ENCODE measurements at regions not wholly inside any gene's neighbourhood (a gene's known extent, or its start where the extent isn't known, plus 50 kb on each side); places are given as distances from the start of the nearest gene placed in this dataset.

- TF ChIP-seq, protein P1, sequence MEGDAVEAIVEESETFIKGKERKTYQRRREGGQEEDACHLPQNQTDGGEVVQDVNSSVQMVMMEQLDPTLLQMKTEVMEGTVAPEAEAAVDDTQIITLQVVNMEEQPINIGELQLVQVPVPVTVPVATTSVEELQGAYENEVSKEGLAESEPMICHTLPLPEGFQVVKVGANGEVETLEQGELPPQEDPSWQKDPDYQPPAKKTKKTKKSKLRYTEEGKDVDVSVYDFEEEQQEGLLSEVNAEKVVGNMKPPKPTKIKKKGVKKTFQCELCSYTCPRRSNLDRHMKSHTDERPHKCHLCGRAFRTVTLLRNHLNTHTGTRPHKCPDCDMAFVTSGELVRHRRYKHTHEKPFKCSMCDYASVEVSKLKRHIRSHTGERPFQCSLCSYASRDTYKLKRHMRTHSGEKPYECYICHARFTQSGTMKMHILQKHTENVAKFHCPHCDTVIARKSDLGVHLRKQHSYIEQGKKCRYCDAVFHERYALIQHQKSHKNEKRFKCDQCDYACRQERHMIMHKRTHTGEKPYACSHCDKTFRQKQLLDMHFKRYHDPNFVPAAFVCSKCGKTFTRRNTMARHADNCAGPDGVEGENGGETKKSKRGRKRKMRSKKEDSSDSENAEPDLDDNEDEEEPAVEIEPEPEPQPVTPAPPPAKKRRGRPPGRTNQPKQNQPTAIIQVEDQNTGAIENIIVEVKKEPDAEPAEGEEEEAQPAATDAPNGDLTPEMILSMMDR (IDR thresholded peaks at IDR 0.05; ENCODE audit: low read depth, low read length) = no peak
- no peak for DNase-seq (ENCODE audit: extremely low read depth, low read depth)
Measured at GRCh38 chr3:73894474-73895213, 269.9 kb upstream of the PDZRN3 start.

DNA sequence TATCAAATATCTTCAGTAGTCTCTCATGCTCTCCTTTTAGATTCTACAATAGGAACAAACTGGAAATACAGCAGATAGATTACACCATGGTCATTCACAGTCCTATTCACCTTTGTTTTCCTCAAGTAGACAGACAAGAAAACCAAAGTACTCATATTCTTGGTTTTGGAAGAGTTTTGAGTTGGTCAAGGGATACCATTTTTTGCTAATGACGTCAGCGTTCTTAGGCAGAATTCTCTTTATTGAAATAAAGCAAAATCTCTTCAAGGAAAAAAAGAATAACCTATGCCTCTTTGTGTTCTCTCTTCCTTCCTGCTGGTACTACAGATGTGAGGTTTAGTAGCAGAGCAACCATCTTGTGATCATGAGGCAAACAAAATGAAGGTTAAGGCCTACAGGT is 268.3 kb upstream of the PDZRN3 start:
- TF ChIP-seq, protein P1 (IDR thresholded peaks at IDR 0.05; ENCODE audit: low read depth, low read length) = no peak
- DNase-seq (ENCODE audit: extremely low read depth, low read depth) = no peak

DNA sequence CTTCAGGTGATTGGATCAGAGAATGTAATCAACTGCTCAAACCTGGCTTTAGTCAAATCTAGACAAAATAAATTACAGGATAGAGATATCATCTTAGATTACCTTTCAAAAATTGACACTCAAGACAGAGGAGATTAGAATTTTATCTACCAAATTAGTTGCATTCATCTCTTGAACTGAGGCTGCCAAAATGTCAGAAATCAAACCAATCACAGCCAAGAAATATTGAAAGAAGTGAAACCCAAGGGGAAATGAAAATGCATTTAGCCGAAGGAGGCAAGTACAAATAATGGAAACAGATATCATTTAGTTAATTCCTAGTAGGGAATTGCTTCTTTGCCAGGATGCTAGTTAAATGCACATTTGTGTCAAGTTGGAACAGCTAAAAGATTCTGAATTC is 261.1 kb upstream of the PDZRN3 start:
- DNase-seq (ENCODE audit: extremely low read depth, low read depth) = no peak
- TF ChIP-seq, protein P1 (IDR thresholded peaks at IDR 0.05; ENCODE audit: low read depth, low read length) = no peak

- DNase-seq (ENCODE audit: extremely low read depth, low read depth) = no peak
- TF ChIP-seq, protein P1 (IDR thresholded peaks at IDR 0.05; ENCODE audit: low read depth, low read length) = no peak
Measured at GRCh38 chr3:73884361-73884760, 259.6 kb upstream of the PDZRN3 start.

- DNase-seq (ENCODE audit: extremely low read depth, low read depth) = no peak
- TF ChIP-seq, protein P1 (IDR thresholded peaks at IDR 0.05; ENCODE audit: low read depth, low read length) = no peak
Measured at GRCh38 chr3:73883497-73883896, 258.8 kb upstream of the PDZRN3 start.

DNA sequence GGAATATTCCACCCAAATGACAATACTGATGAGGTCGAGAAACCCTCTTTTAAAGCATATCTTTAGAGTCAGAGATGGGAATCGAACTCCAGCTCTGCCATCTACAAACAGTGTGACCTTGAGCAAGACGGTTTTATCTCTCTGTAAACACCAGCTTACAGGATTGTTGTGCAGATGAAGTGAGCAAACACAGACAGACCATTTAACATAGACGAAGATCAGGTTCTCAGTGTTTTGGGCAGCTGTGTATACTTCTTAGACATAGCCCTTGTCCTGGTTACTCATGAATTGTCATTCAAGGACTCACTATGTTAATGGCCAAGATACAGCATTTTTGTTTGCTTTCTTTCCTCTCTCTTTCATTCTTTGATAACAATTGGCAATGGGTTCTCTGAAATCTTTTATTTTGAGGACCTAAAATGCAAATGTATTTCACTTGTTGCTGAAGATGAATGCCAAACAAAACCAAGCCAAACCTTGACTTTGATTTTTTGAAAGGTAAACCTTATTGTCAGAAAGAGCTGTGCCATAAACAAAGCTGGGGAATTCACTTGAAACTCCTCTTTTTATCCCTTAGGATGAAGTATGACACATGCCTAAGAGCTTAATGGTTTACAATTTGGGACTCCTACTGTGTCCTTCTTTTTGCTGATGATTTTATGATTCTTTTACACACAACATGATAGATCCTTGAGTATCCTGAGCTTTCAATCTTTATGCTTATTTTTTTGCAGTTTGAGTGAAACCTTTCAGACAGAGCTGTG is 250.0 kb upstream of the PDZRN3 start:
- TF ChIP-seq, protein P1 (IDR thresholded peaks at IDR 0.05; ENCODE audit: low read depth, low read length) = no peak
- DNase-seq (ENCODE audit: extremely low read depth, low read depth) = no peak

GRCh38 chr3:73874161-73874560 is 249.4 kb upstream of the PDZRN3 start:
- DNase-seq (ENCODE audit: extremely low read depth, low read depth) = no peak
- TF ChIP-seq, protein P1 (IDR thresholded peaks at IDR 0.05; ENCODE audit: low read depth, low read length) = no peak
